Right atrium auricular region (tissue), 2 donors: ENCODE measurements at regions not wholly inside any gene's neighbourhood (a gene's known extent, or its start where the extent isn't known, plus 50 kb on each side); places are given as distances from the start of the nearest gene placed in this dataset.

Experiments used
- DNase-seq: peaks from one replicate; pipeline ENCODE4 v3.0.0-alpha.2; 2019; ENCODE audit warnings: low spot score
- H3K27ac ChIP-seq, 2 donors: fragments of 200-600 bp; sonication (generic); 1 replicate in 1 of 2; 2 replicates in 1 of 2; pipeline ENCODE4 v1.5.1; 2016 to 2019
- H3K27me3 ChIP-seq, 2 donors: fragments of 200-600 bp; sonication (generic); one replicate each; pipeline versions ENCODE4 v1.5.1 to v1.6.0; 2017 to 2019
- H3K36me3 ChIP-seq: fragments of 200-600 bp; sonication (generic); one replicate; pipeline ENCODE4 v1.5.1; 2016
- H3K4me1 ChIP-seq, 2 donors: fragments of 200-600 bp; sonication (generic); one replicate each; pipeline versions ENCODE4 v1.5.1 to v1.6.0; 2017 to 2019
- H3K4me3 ChIP-seq, 2 donors: fragments of 200-600 bp; sonication (generic); 1 replicate in 1 of 2; 2 replicates in 1 of 2; pipeline ENCODE4 v1.5.1; 2017 to 2019; ENCODE audit warnings: mild to moderate bottlenecking in 1 of 2, moderate library complexity in 1 of 2
- H3K9me3 ChIP-seq, 2 donors: fragments of 200-600 bp; sonication (generic); one replicate each; pipeline ENCODE4 v1.5.1; 2019
- TF ChIP-seq, protein P1 (sequence below), 2 donors: fragments of 200-600 bp; sonication (generic); IDR thresholded peaks; one replicate each; pipeline ENCODE4 v1.5.1; 2019; ENCODE audit warnings: antibody characterized with exemption in 2 of 2

DNA sequence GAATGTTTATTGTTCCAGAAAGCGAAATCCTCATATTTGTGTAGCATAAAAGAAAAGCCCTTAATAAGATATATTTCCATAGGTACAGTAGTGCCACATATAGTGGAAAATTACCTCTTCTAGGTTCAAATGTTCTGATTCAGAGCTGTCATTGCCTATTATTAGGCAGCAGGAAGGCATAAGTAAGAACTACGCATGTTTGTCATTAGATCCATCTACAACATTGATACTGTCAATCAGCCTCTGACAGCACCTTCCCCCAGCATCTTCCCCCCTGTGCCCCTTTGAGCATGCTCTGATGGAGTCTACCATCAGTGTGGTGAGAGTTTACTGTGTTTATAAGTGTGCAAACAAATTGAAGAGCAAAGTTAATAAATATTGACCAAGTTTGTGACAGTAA lies 816.1 kb downstream of the TLE4 start:
- H3K36me3 ChIP-seq = no peaks in the 10 kb centered on the region
- H3K27me3 ChIP-seq = no peaks in the 10 kb centered on the region
- H3K9me3 ChIP-seq = no peaks in the 10 kb centered on the region
- H3K4me3 ChIP-seq = no peak overlapping the region
- no peak for DNase-seq
- no peaks in the 10 kb centered on the region for H3K4me1 ChIP-seq
- H3K27ac ChIP-seq = no peak overlapping the region
- TF ChIP-seq, protein P1, sequence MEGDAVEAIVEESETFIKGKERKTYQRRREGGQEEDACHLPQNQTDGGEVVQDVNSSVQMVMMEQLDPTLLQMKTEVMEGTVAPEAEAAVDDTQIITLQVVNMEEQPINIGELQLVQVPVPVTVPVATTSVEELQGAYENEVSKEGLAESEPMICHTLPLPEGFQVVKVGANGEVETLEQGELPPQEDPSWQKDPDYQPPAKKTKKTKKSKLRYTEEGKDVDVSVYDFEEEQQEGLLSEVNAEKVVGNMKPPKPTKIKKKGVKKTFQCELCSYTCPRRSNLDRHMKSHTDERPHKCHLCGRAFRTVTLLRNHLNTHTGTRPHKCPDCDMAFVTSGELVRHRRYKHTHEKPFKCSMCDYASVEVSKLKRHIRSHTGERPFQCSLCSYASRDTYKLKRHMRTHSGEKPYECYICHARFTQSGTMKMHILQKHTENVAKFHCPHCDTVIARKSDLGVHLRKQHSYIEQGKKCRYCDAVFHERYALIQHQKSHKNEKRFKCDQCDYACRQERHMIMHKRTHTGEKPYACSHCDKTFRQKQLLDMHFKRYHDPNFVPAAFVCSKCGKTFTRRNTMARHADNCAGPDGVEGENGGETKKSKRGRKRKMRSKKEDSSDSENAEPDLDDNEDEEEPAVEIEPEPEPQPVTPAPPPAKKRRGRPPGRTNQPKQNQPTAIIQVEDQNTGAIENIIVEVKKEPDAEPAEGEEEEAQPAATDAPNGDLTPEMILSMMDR (IDR thresholded peaks at IDR 0.05) = no peak

GRCh38 chr9:80385246-80385645 lies 813.5 kb downstream of the TLE4 start:
- Histone ChIP-seq H3K27me3 (no peaks in the 10 kb centered on the region), H3K9me3 (no peaks in the 10 kb centered on the region), H3K27ac (no peak overlapping the region), H3K4me3 (no peak overlapping the region), H3K36me3 (no peaks in the 10 kb centered on the region), H3K4me1 (no peaks in the 10 kb centered on the region)
- TF ChIP-seq, protein P1 (IDR thresholded peaks at IDR 0.05) = no peak
- no peak for DNase-seq

- no peak for DNase-seq
- TF ChIP-seq, protein P1 (IDR thresholded peaks at IDR 0.05) = no peak
- no peak overlapping the region for H3K27ac ChIP-seq
- H3K4me1 ChIP-seq = no peaks in the 10 kb centered on the region
- H3K9me3 ChIP-seq = no peaks in the 10 kb centered on the region
- no peaks in the 10 kb centered on the region for H3K36me3 ChIP-seq
- no peaks in the 10 kb centered on the region for H3K27me3 ChIP-seq
- no peak overlapping the region for H3K4me3 ChIP-seq
Measured at GRCh38 chr9:80383331-80383730, 811.6 kb downstream of the TLE4 start.

GRCh38 chr9:80382211-80382891 lies 810.6 kb downstream of the TLE4 start:
- Histone ChIP-seq H3K4me3 (no peak overlapping the region), H3K4me1 (no peaks in the 10 kb centered on the region), H3K9me3 (no peaks in the 10 kb centered on the region), H3K27me3 (no peaks in the 10 kb centered on the region), H3K36me3 (no peaks in the 10 kb centered on the region), H3K27ac (no peak overlapping the region)
- TF ChIP-seq, protein P1 (IDR thresholded peaks at IDR 0.05) = no peak
- no peak for DNase-seq

GRCh38 chr9:80380301-80380700 lies 808.5 kb downstream of the TLE4 start:
- Histone ChIP-seq H3K27me3 (no peaks in the 10 kb centered on the region), H3K36me3 (no peaks in the 10 kb centered on the region), H3K4me1 (no peaks in the 10 kb centered on the region), H3K9me3 (no peaks in the 10 kb centered on the region), H3K4me3 (no peak overlapping the region), H3K27ac (no peak overlapping the region)
- DNase-seq = no peak
- TF ChIP-seq, protein P1 (IDR thresholded peaks at IDR 0.05) = no peak
